ENCODE measurements at regions not wholly inside any gene's neighbourhood (a gene's known extent, or its start where the extent isn't known, plus 50 kb on each side); places are given as distances from the start of the nearest gene placed in this dataset.
"Not testable (repeated sequence)": the region's sequence is repeated elsewhere in the genome, so short reads cannot be mapped to it uniquely, and the experiment has no call there.

- Histone ChIP-seq H3K36me3 (no peaks in the 10 kb centered on the region), H3K27me3 (peaks cover 0 to 5% (median 0%) of the 10 kb centered on the region in 4 donors), H3K4me1 (no peaks in the 10 kb centered on the region), H3K9me3 (no peaks in the 10 kb centered on the region), H3K4me3 (no peak overlapping the region), H3K27ac (replicated peaks in 1 of 4) (no peak overlapping the region)
- intact Hi-C loops (cut with DNase I) = no loop called here
- no peak for TF ChIP-seq POLR2A (IDR thresholded peaks at IDR 0.05; ENCODE audit: low read depth)
- no peak for DNase-seq (ENCODE audit: extremely low spot score)
- WGBS = 75% methylated on average over 5 of the region's 5 CpGs
These were observed 60.4 kb upstream of the PELI2 start for GRCh38 chr14:56057767-56058166.

- TF ChIP-seq POLR2A (IDR thresholded peaks at IDR 0.05; ENCODE audit: low read depth) (no peak), CTCF (IDR thresholded peaks at IDR 0.05) (no peak), EP300 (IDR thresholded peaks at IDR 0.05) (no peak), POLR2AphosphoS5 (IDR thresholded peaks at IDR 0.05) (no peak)
These were observed 59.2 kb upstream of the PELI2 start for GRCh38 chr14:56059054-56059453.

GRCh38 chr14:56061051-56061450 is 57.2 kb upstream of the PELI2 start:
- H3K36me3 ChIP-seq = no peaks in the 10 kb centered on the region
- H3K9me3 ChIP-seq = no peaks in the 10 kb centered on the region
- TF ChIP-seq POLR2AphosphoS5 (IDR thresholded peaks at IDR 0.05) (no peak), POLR2A (IDR thresholded peaks at IDR 0.05; ENCODE audit: low read depth) (no peak), CTCF (IDR thresholded peaks at IDR 0.05) (no peak), EP300 (IDR thresholded peaks at IDR 0.05) (no peak)
- H3K4me3 ChIP-seq = no peak overlapping the region
- intact Hi-C loops (cut with DNase I) = no loop called here
- peaks cover 0 to 5% (median 0%) of the 10 kb centered on the region in 4 donors for H3K27me3 ChIP-seq
- DNase-seq (ENCODE audit: extremely low spot score) = no peak
- 40% methylated on average over 4 of the region's 4 CpGs for WGBS
- H3K27ac ChIP-seq (replicated peaks in 1 of 4) = no peak overlapping the region
- no peaks in the 10 kb centered on the region for H3K4me1 ChIP-seq

More at GRCh38 chr14:56059054-56059453, 59.2 kb upstream of the PELI2 start:
- no peak overlapping the region for H3K27ac ChIP-seq (replicated peaks in 1 of 4)
- no peaks in the 10 kb centered on the region for H3K36me3 ChIP-seq
- H3K27me3 ChIP-seq = peaks cover 0 to 5% (median 0%) of the 10 kb centered on the region in 4 donors
- no peak overlapping the region for H3K4me3 ChIP-seq
- H3K9me3 ChIP-seq = no peaks in the 10 kb centered on the region
- H3K4me1 ChIP-seq = no peaks in the 10 kb centered on the region
- WGBS = 84% methylated on average over 4 of the region's 4 CpGs
- intact Hi-C loops (cut with DNase I) = no loop called here
- no peak for DNase-seq (ENCODE audit: extremely low spot score)

- H3K9me3 ChIP-seq = no peaks in the 10 kb centered on the region
- peaks cover 0 to 5% (median 0%) of the 10 kb centered on the region in 4 donors for H3K27me3 ChIP-seq
- H3K27ac ChIP-seq (replicated peaks in 1 of 4) = no peak overlapping the region
- H3K36me3 ChIP-seq = no peaks in the 10 kb centered on the region
- intact Hi-C loops (cut with DNase I) = no loop called here
- no peak for DNase-seq (ENCODE audit: extremely low spot score)
- TF ChIP-seq CTCF (IDR thresholded peaks at IDR 0.05) (no peak), POLR2A (IDR thresholded peaks at IDR 0.05; ENCODE audit: low read depth) (no peak), POLR2AphosphoS5 (IDR thresholded peaks at IDR 0.05) (no peak), EP300 (IDR thresholded peaks at IDR 0.05) (no peak)
- no peak overlapping the region for H3K4me3 ChIP-seq
- WGBS = 74% methylated on average over 4 of the region's 4 CpGs
- H3K4me1 ChIP-seq = no peaks in the 10 kb centered on the region
These were observed 55.1 kb upstream of the PELI2 start for GRCh38 chr14:56063131-56063530.

- Histone ChIP-seq H3K27ac (replicated peaks in 1 of 4) (no peak overlapping the region), H3K27me3 (peaks cover 0 to 5% (median 0%) of the 10 kb centered on the region in 4 donors), H3K36me3 (no peaks in the 10 kb centered on the region), H3K9me3 (no peaks in the 10 kb centered on the region), H3K4me3 (no peak overlapping the region), H3K4me1 (no peaks in the 10 kb centered on the region)
- TF ChIP-seq POLR2A (IDR thresholded peaks at IDR 0.05; ENCODE audit: low read depth) (no peak), EP300 (IDR thresholded peaks at IDR 0.05) (no peak), CTCF (IDR thresholded peaks at IDR 0.05) (no peak), POLR2AphosphoS5 (IDR thresholded peaks at IDR 0.05) (no peak)
- 94% methylated on average over 5 of the region's 5 CpGs for WGBS
- intact Hi-C loops (cut with DNase I) = no loop called here
- DNase-seq (ENCODE audit: extremely low spot score) = no peak
These were observed 53.7 kb upstream of the PELI2 start for GRCh38 chr14:56064513-56064912.

GRCh38 chr14:56065199-56065598 is 53.0 kb upstream of the PELI2 start:
- H3K36me3 ChIP-seq; H3K27me3 ChIP-seq; H3K9me3 ChIP-seq; H3K4me1 ChIP-seq; intact Hi-C loops (cut with DNase I); DNase-seq (ENCODE audit: extremely low spot score); H3K4me3 ChIP-seq; H3K27ac ChIP-seq (replicated peaks in 1 of 4): not testable (repeated sequence)
- 92% methylated on average over 4 of the region's 4 CpGs for WGBS
